IPS-18a (cell line): ENCODE measurements at regions not wholly inside any gene's neighbourhood (a gene's known extent, or its start where the extent isn't known, plus 50 kb on each side); places are given as distances from the start of the nearest gene placed in this dataset.
"Not testable (repeated sequence)": the region's sequence is repeated elsewhere in the genome, so short reads cannot be mapped to it uniquely, and the experiment has no call there.

Source experiments
- H3K27ac ChIP-seq: one replicate; pipeline ENCODE4 v1.5.1; 2013; ENCODE audit warnings: low read length
- H3K27me3 ChIP-seq: one replicate; pipeline ENCODE4 v1.6.1; 2013; ENCODE audit warnings: mild to moderate bottlenecking, low read length; ENCODE audit not compliant: control insufficient read depth, insufficient read depth
- H3K36me3 ChIP-seq: one replicate; pipeline ENCODE4 v1.6.1; 2013; ENCODE audit warnings: low read depth, low read length; ENCODE audit not compliant: control insufficient read depth
- H3K4me1 ChIP-seq: one replicate; pipeline ENCODE4 v1.6.1; 2013; ENCODE audit warnings: low read depth, low read length; ENCODE audit not compliant: control insufficient read depth
- H3K4me3 ChIP-seq: one replicate; pipeline ENCODE4 v1.5.1; 2013; ENCODE audit warnings: low read length
- H3K9ac ChIP-seq: one replicate; pipeline ENCODE4 v1.6.1; 2013; ENCODE audit warnings: mild to moderate bottlenecking, low read length, moderate library complexity
- H3K9me3 ChIP-seq: one replicate; pipeline ENCODE4 v1.6.1; 2013; ENCODE audit warnings: low read depth, low read length; ENCODE audit not compliant: control insufficient read depth

GRCh38 chr3:6351752-6352151, 509.2 kb upstream of the GRM7 start:
- Histone ChIP-seq H3K9me3 (no peaks in the 10 kb centered on the region), H3K27me3 (no peaks in the 10 kb centered on the region), H3K27ac (no peak overlapping the region), H3K9ac (no peak overlapping the region), H3K36me3 (no peaks in the 10 kb centered on the region), H3K4me1 (no peaks in the 10 kb centered on the region), H3K4me3 (no peak overlapping the region)

- Histone ChIP-seq H3K27ac (no peak overlapping the region), H3K4me1 (no peaks in the 10 kb centered on the region), H3K4me3 (no peak overlapping the region), H3K36me3 (no peaks in the 10 kb centered on the region), H3K27me3 (no peaks in the 10 kb centered on the region), H3K9ac (no peak overlapping the region), H3K9me3 (no peaks in the 10 kb centered on the region)
Observed at GRCh38 chr3:6354653-6355052, 506.3 kb upstream of the GRM7 start.

- H3K4me1 ChIP-seq: no peaks in the 10 kb centered on the region
- no peaks in the 10 kb centered on the region for H3K27me3 ChIP-seq
- H3K4me3 ChIP-seq: no peak overlapping the region
- no peak overlapping the region for H3K9ac ChIP-seq
- no peaks in the 10 kb centered on the region for H3K9me3 ChIP-seq
- no peak overlapping the region for H3K27ac ChIP-seq
- no peaks in the 10 kb centered on the region for H3K36me3 ChIP-seq
Observed at GRCh38 chr3:6362406-6362805, 498.5 kb upstream of the GRM7 start.

GRCh38 chr3:6367171-6367570, 493.7 kb upstream of the GRM7 start:
- H3K9me3 ChIP-seq: no peaks in the 10 kb centered on the region
- no peak overlapping the region for H3K4me3 ChIP-seq
- H3K4me1 ChIP-seq: no peaks in the 10 kb centered on the region
- H3K27ac ChIP-seq: no peak overlapping the region
- no peak overlapping the region for H3K9ac ChIP-seq
- no peaks in the 10 kb centered on the region for H3K36me3 ChIP-seq
- no peaks in the 10 kb centered on the region for H3K27me3 ChIP-seq

- Histone ChIP-seq H3K36me3 (no peaks in the 10 kb centered on the region), H3K9ac (no peak overlapping the region), H3K27me3 (no peaks in the 10 kb centered on the region), H3K27ac (no peak overlapping the region), H3K4me1 (no peaks in the 10 kb centered on the region), H3K9me3 (no peaks in the 10 kb centered on the region), H3K4me3 (no peak overlapping the region)
Observed at GRCh38 chr3:6392123-6392522, 468.8 kb upstream of the GRM7 start.

GRCh38 chr3:6394944-6395343, 466.0 kb upstream of the GRM7 start:
- no peak overlapping the region for H3K27ac ChIP-seq
- H3K4me1 ChIP-seq: no peaks in the 10 kb centered on the region
- H3K36me3 ChIP-seq: no peaks in the 10 kb centered on the region
- no peak overlapping the region for H3K9ac ChIP-seq
- no peaks in the 10 kb centered on the region for H3K27me3 ChIP-seq
- no peak overlapping the region for H3K4me3 ChIP-seq
- H3K9me3 ChIP-seq: no peaks in the 10 kb centered on the region

- Histone ChIP-seq H3K4me1 (no peaks in the 10 kb centered on the region), H3K9ac (no peak overlapping the region), H3K4me3 (no peak overlapping the region), H3K27me3 (no peaks in the 10 kb centered on the region), H3K27ac (no peak overlapping the region), H3K36me3 (no peaks in the 10 kb centered on the region), H3K9me3 (no peaks in the 10 kb centered on the region)
Observed at GRCh38 chr3:6396631-6397030, 464.3 kb upstream of the GRM7 start.

- not testable (repeated sequence) for H3K4me1 ChIP-seq, H3K27me3 ChIP-seq, H3K36me3 ChIP-seq, H3K9me3 ChIP-seq, H3K27ac ChIP-seq, H3K4me3 ChIP-seq, H3K9ac ChIP-seq
Observed at GRCh38 chr3:6402666-6403065, 458.2 kb upstream of the GRM7 start.

GRCh38 chr3:6406923-6407322, 454.0 kb upstream of the GRM7 start:
- H3K4me3 ChIP-seq, H3K9ac ChIP-seq, H3K27me3 ChIP-seq, H3K36me3 ChIP-seq, H3K4me1 ChIP-seq, H3K27ac ChIP-seq, H3K9me3 ChIP-seq: not testable (repeated sequence)

GRCh38 chr3:6416049-6416661, 444.8 kb upstream of the GRM7 start:
- no peak overlapping the region for H3K27ac ChIP-seq
- H3K9ac ChIP-seq: no peak overlapping the region
- H3K9me3 ChIP-seq: no peaks in the 10 kb centered on the region
- H3K27me3 ChIP-seq: no peaks in the 10 kb centered on the region
- H3K36me3 ChIP-seq: no peaks in the 10 kb centered on the region
- no peak overlapping the region for H3K4me3 ChIP-seq
- H3K4me1 ChIP-seq: no peaks in the 10 kb centered on the region

GRCh38 chr3:6417174-6417573, 443.7 kb upstream of the GRM7 start:
- Histone ChIP-seq H3K9ac (no peak overlapping the region), H3K27ac (no peak overlapping the region), H3K4me1 (peaks cover 7% of the 10 kb centered on the region), H3K36me3 (no peaks in the 10 kb centered on the region), H3K27me3 (no peaks in the 10 kb centered on the region), H3K9me3 (no peaks in the 10 kb centered on the region), H3K4me3 (no peak overlapping the region)

GRCh38 chr3:6418485-6418884, 442.4 kb upstream of the GRM7 start:
- Histone ChIP-seq H3K36me3 (no peaks in the 10 kb centered on the region), H3K9me3 (no peaks in the 10 kb centered on the region), H3K27me3 (no peaks in the 10 kb centered on the region), H3K4me1 (peaks cover 7% of the 10 kb centered on the region), H3K9ac (no peak overlapping the region), H3K4me3 (no peak overlapping the region), H3K27ac (no peak overlapping the region)
